ENCODE measurements at regions not wholly inside any gene's neighbourhood (a gene's known extent, or its start where the extent isn't known, plus 50 kb on each side); places are given as distances from the start of the nearest gene placed in this dataset.

DNA sequence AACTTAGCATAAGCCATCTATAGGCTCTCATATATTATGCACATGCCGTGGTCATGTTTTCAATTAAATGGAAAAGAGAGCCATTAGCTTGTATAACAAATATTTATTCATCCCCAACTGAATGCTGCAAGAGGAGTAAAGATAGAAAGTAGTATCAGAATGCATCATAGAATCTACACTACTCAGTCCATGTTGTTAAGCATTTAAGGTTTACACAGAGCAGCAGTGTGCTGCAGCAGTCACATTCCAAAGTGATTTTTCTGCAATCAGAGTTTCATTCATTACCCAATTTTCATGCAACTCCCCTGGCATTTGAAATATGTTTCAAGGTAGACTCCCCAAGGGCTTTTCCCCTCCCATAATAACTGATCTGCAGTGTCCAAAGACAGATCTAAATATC lies 82.2 kb upstream of the LMO3 start:
- no peak for DNase-seq
- TF ChIP-seq POLR2A (IDR thresholded peaks at IDR 0.05), result no peak
- TF ChIP-seq, protein P1, sequence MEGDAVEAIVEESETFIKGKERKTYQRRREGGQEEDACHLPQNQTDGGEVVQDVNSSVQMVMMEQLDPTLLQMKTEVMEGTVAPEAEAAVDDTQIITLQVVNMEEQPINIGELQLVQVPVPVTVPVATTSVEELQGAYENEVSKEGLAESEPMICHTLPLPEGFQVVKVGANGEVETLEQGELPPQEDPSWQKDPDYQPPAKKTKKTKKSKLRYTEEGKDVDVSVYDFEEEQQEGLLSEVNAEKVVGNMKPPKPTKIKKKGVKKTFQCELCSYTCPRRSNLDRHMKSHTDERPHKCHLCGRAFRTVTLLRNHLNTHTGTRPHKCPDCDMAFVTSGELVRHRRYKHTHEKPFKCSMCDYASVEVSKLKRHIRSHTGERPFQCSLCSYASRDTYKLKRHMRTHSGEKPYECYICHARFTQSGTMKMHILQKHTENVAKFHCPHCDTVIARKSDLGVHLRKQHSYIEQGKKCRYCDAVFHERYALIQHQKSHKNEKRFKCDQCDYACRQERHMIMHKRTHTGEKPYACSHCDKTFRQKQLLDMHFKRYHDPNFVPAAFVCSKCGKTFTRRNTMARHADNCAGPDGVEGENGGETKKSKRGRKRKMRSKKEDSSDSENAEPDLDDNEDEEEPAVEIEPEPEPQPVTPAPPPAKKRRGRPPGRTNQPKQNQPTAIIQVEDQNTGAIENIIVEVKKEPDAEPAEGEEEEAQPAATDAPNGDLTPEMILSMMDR (IDR thresholded peaks at IDR 0.05), result no peak
- Histone ChIP-seq H3K9me3 (no peaks in the 10 kb centered on the region), H3K4me1 (no peaks in the 10 kb centered on the region), H3K36me3 (no peaks in the 10 kb centered on the region), H3K27me3 (no peaks in the 10 kb centered on the region), H3K4me3 (no peak overlapping the region), H3K27ac (no peak overlapping the region)
- intact Hi-C loops (cut with DNase I; ENCODE audit: low total_unique reads), result no loop called here

DNA sequence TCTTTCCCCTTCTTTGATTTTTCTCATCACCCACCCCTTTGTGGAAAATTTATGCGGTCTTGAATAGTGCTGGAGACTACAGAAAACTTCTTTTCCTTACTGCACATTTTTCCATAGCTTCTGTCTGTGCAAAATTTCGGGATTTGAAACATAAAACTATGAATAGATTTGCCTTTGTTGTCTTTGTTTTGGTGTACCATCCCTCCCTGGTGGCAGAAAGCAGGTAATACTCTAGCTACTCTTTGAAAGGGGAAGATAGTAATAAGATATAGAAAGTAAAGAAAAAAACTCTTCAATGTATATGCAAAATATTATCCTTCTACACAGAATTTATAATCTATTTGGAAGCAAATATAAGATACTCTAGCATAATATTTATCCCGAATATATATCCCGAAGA lies 79.1 kb upstream of the LMO3 start:
- intact Hi-C loops (cut with DNase I; ENCODE audit: low total_unique reads), result no loop called here
- DNase-seq, result no peak
- Histone ChIP-seq H3K27ac (no peak overlapping the region), H3K27me3 (no peaks in the 10 kb centered on the region), H3K4me1 (no peaks in the 10 kb centered on the region), H3K36me3 (no peaks in the 10 kb centered on the region), H3K9me3 (no peaks in the 10 kb centered on the region), H3K4me3 (no peak overlapping the region)
- TF ChIP-seq POLR2A (IDR thresholded peaks at IDR 0.05), result no peak
- TF ChIP-seq, protein P1 (IDR thresholded peaks at IDR 0.05), result peak in 1 of 4 experiments; percentile 17

DNA sequence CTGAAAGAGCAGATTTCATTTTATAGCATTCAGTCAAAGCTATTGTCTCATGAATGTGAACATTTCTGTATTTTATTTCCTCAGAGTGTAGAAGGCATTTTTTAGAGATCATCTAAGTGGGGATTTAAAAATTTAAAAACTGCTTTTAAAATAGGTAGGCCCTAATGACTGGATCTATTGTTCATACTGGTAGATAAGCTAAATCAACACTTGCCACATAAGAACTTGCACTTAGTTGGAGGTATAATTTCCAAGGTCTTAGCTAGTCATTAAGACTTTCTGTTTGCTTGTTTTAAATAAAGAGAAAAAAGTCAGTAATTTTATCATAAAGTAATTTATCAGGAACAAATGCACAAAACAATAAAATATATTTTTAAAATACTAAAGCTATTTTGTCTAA lies 75.2 kb upstream of the LMO3 start:
- Histone ChIP-seq H3K36me3 (no peaks in the 10 kb centered on the region), H3K9me3 (no peaks in the 10 kb centered on the region), H3K4me1 (no peaks in the 10 kb centered on the region), H3K27me3 (no peaks in the 10 kb centered on the region), H3K27ac (no peak overlapping the region), H3K4me3 (no peak overlapping the region)
- TF ChIP-seq, protein P1 (IDR thresholded peaks at IDR 0.05), result no peak
- TF ChIP-seq POLR2A (IDR thresholded peaks at IDR 0.05), result no peak
- DNase-seq, result no peak
- intact Hi-C loops (cut with DNase I; ENCODE audit: low total_unique reads), result no loop called here

DNA sequence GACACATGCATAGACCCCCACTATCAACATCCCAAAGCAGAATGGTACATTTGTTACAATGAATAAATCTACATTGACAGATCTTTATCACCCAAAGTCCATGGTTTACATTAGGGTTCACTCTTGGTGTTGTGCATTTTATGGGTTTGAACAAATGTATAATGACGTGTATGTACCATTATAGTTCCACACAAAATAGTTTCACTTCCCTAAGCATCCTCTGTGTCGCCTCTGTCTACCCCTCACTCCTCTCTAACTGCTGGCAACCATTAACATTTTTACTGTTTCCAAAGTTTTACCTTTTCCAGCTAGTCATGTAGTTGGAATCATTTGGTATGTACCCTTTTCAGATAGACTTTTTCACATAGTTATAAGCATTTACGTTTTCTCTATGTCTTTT lies 69.5 kb upstream of the LMO3 start:
- no peaks in the 10 kb centered on the region for H3K9me3 ChIP-seq
- no peaks in the 10 kb centered on the region for H3K27me3 ChIP-seq
- H3K27ac ChIP-seq, result no peak overlapping the region
- TF ChIP-seq, protein P1 (IDR thresholded peaks at IDR 0.05), result no peak
- no peaks in the 10 kb centered on the region for H3K4me1 ChIP-seq
- H3K36me3 ChIP-seq, result no peaks in the 10 kb centered on the region
- intact Hi-C loops (cut with DNase I; ENCODE audit: low total_unique reads), result no loop called here
- no peak for DNase-seq
- H3K4me3 ChIP-seq, result no peak overlapping the region

DNA sequence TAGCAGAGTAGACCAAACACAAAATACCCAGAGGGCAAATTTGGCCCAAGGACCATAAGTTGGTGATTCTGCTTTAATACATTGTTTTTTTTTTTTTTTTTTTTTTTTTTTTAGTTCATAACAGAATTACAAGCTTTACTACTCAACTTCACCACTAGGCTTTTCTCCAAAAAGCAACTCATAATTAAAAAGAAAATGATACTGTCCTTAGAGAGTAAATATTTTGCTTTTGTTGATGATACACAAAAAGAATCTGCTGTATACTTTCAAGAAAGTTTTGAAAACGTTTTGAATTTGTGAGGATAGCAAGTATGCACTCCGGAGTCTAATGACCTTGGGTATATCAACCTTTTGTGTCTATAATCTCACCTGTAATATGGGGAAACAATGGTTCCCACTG lies 68.9 kb upstream of the LMO3 start:
- H3K27ac ChIP-seq, result no peak overlapping the region
- H3K4me1 ChIP-seq, result no peaks in the 10 kb centered on the region
- H3K9me3 ChIP-seq, result no peaks in the 10 kb centered on the region
- no peak overlapping the region for H3K4me3 ChIP-seq
- no peak for TF ChIP-seq POLR2A (IDR thresholded peaks at IDR 0.05)
- TF ChIP-seq, protein P1 (IDR thresholded peaks at IDR 0.05), result no peak
- no peaks in the 10 kb centered on the region for H3K36me3 ChIP-seq
- no peaks in the 10 kb centered on the region for H3K27me3 ChIP-seq
- intact Hi-C loops (cut with DNase I; ENCODE audit: low total_unique reads), result no loop called here
- DNase-seq, result no peak

Measured in uterus (tissue), 3 donors.